Liver (tissue), 8 donors: ENCODE measurements at regions not wholly inside any gene's neighbourhood (a gene's known extent, or its start where the extent isn't known, plus 50 kb on each side); places are given as distances from the start of the nearest gene placed in this dataset.

Experiments used
- DNase-seq: peaks from one replicate; pipeline ENCODE4 v3.0.0-alpha.2; 2017; ENCODE audit warnings: low spot score
- H3K27ac ChIP-seq, 2 donors: one replicate each; pipeline ENCODE4 v1.7.0; 2013; ENCODE audit warnings: inconsistent platforms in 2 of 2, low read length in 2 of 2, control low read depth in 1 of 2, low read depth in 1 of 2, mild to moderate bottlenecking in 1 of 2
- H3K27me3 ChIP-seq, 4 donors: one replicate each; pipeline versions ENCODE4 v1.6.1 to v1.7.0; 2013; ENCODE audit warnings: low read length in 3 of 4, inconsistent platforms in 1 of 4, mild to moderate bottlenecking in 1 of 4, moderate library complexity in 1 of 4; ENCODE audit not compliant: control insufficient read depth in 4 of 4, insufficient read depth in 4 of 4
- H3K36me3 ChIP-seq, 4 donors: one replicate each; pipeline versions ENCODE4 v1.6.1 to v1.7.0; 2013; ENCODE audit warnings: low read length in 3 of 4, mild to moderate bottlenecking in 3 of 4, low read depth in 1 of 4, moderate library complexity in 1 of 4; ENCODE audit not compliant: control insufficient read depth in 4 of 4, insufficient read depth in 3 of 4
- H3K4me1 ChIP-seq, 4 donors: one replicate each; pipeline versions ENCODE4 v1.6.1 to v1.7.0; 2013; ENCODE audit warnings: low read length in 3 of 4, mild to moderate bottlenecking in 3 of 4, moderate library complexity in 1 of 4; ENCODE audit not compliant: control insufficient read depth in 4 of 4, insufficient read depth in 4 of 4
- H3K4me3 ChIP-seq, 3 donors: one replicate each; pipeline versions ENCODE4 v1.6.1 to v1.7.0; 2013; ENCODE audit warnings: low read length in 3 of 3, control low read depth in 1 of 3, low read depth in 1 of 3, mild to moderate bottlenecking in 1 of 3
- H3K9ac ChIP-seq, 2 donors: one replicate each; pipeline ENCODE4 v1.7.0; 2013; ENCODE audit warnings: low read length in 2 of 2, mild to moderate bottlenecking in 2 of 2, moderate library complexity in 2 of 2, control low read depth in 1 of 2, low read depth in 1 of 2
- H3K9me3 ChIP-seq, 4 donors: one replicate each; pipeline versions ENCODE4 v1.6.1 to v1.7.0; 2013; ENCODE audit warnings: low read length in 3 of 4; ENCODE audit not compliant: control insufficient read depth in 4 of 4
- ATF3 ChIP-seq: IDR thresholded peaks from 2 replicates; pipeline ENCODE4 v1.6.1; 2016; ENCODE audit warnings: antibody characterized with exemption
- CTCF ChIP-seq: fragments of 150-350 bp; IDR thresholded peaks from 2 replicates; pipeline ENCODE4 v1.5.1; 2017; ENCODE audit warnings: improper control_type of control experiment, low read depth, low read length; ENCODE audit not compliant: missing input control
- EGR1 ChIP-seq, 2 donors: IDR thresholded peaks; 2 replicates each; pipeline ENCODE4 v1.6.1; 2016 to 2018; ENCODE audit warnings: antibody characterized with exemption in 2 of 2, low read depth in 2 of 2
- FOXA1 ChIP-seq: IDR thresholded peaks from 2 replicates; pipeline ENCODE4 v1.6.1; 2016; ENCODE audit warnings: antibody characterized with exemption
- FOXA2 ChIP-seq: IDR thresholded peaks from 2 replicates; pipeline ENCODE4 v1.6.1; 2016; ENCODE audit warnings: antibody characterized with exemption
- GABPA ChIP-seq, 2 donors: IDR thresholded peaks in 1 of 2; conservative IDR thresholded peaks in 1 of 2; 2 replicates each; pipeline ENCODE4 v1.6.1; 2016; ENCODE audit warnings: antibody characterized with exemption in 2 of 2, mild to moderate bottlenecking in 1 of 2, moderate library complexity in 1 of 2
- HNF4A ChIP-seq, 2 donors: conservative IDR thresholded peaks; 2 replicates each; pipeline ENCODE4 v1.6.1; 2016; ENCODE audit warnings: antibody characterized with exemption in 2 of 2, mild to moderate bottlenecking in 2 of 2
- HNF4G ChIP-seq: IDR thresholded peaks from 2 replicates; pipeline ENCODE4 v1.6.1; 2016; ENCODE audit warnings: antibody characterized with exemption
- JUND ChIP-seq, 2 donors: IDR thresholded peaks; 2 replicates each; pipeline ENCODE4 v1.6.1; 2016; ENCODE audit warnings: antibody characterized with exemption in 2 of 2
- MAX ChIP-seq: IDR thresholded peaks from 2 replicates; pipeline ENCODE4 v1.6.1; 2016; ENCODE audit warnings: antibody characterized with exemption
- NR2F2 ChIP-seq: IDR thresholded peaks from 2 replicates; pipeline ENCODE4 v1.6.1; 2016; ENCODE audit warnings: antibody characterized with exemption
- RAD21 ChIP-seq, 2 donors: IDR thresholded peaks; 2 replicates each; pipeline ENCODE4 v1.6.1; 2016; ENCODE audit warnings: antibody characterized with exemption in 2 of 2, mild to moderate bottlenecking in 2 of 2
- REST ChIP-seq: IDR thresholded peaks from 2 replicates; pipeline ENCODE4 v1.6.1; 2016; ENCODE audit warnings: antibody characterized with exemption, mild to moderate bottlenecking
- RXRA ChIP-seq, 2 donors: IDR thresholded peaks; 2 replicates each; pipeline ENCODE4 v1.6.1; 2017 to 2018; ENCODE audit warnings: antibody characterized with exemption in 2 of 2, mild to moderate bottlenecking in 1 of 2
- SP1 ChIP-seq: IDR thresholded peaks from 2 replicates; pipeline ENCODE4 v1.6.1; 2018; ENCODE audit warnings: antibody characterized with exemption, mild to moderate bottlenecking
- TAF1 ChIP-seq: conservative IDR thresholded peaks from 2 replicates; pipeline ENCODE4 v1.6.1; 2016; ENCODE audit warnings: antibody characterized with exemption, mild to moderate bottlenecking
- ZBTB33 ChIP-seq: IDR thresholded peaks from 2 replicates; pipeline ENCODE4 v1.6.1; 2016; ENCODE audit warnings: antibody characterized with exemption
- WGBS: extraction: QIAGEN DNeasy Blood & Tissue Kit; methylation state at CpG from one replicate; pipeline ENCODE4 v1.1.7; 2013; 5-methylcytosine and 5-hydroxymethylcytosine counted together
- donor health status: healthy.
- donor health status: healthy.
- donor health status: healthy.
- donor health status: healthy.
- donor health status: healthy.

- DNase-seq, result no peak
- no peaks in the 10 kb centered on the region for H3K27me3 ChIP-seq
- no peaks in the 10 kb centered on the region for H3K4me1 ChIP-seq
- no peak overlapping the region for H3K27ac ChIP-seq
- H3K4me3 ChIP-seq, result no peak overlapping the region
- WGBS, result 94% methylated on average over 6 of the region's 6 CpGs
- H3K9ac ChIP-seq, result no peak overlapping the region
- no peaks in the 10 kb centered on the region for H3K36me3 ChIP-seq
- TF ChIP-seq SP1 (no peak), HNF4G (no peak), ZBTB33 (no peak), NR2F2 (no peak), HNF4A (conservative IDR thresholded peaks at IDR 0.05) (no peak), EGR1 (IDR thresholded peaks at IDR 0.05; ENCODE audit: low read depth in 2 of 2) (no peak), TAF1 (no peak), JUND (IDR thresholded peaks at IDR 0.05) (no peak), FOXA2 (no peak), CTCF (no peak)
- peaks cover 0 to 3% (median under 1%) of the 10 kb centered on the region in 4 donors for H3K9me3 ChIP-seq
These were observed 284.1 kb upstream of the PRKCQ start for GRCh38 chr10:6864142-6864541.

- DNase-seq, result no peak
- Histone ChIP-seq H3K4me1 (no peaks in the 10 kb centered on the region), H3K9me3 (peaks cover 0 to 3% (median under 1%) of the 10 kb centered on the region in 4 donors), H3K27ac (no peak overlapping the region), H3K9ac (no peak overlapping the region), H3K27me3 (no peaks in the 10 kb centered on the region), H3K36me3 (no peaks in the 10 kb centered on the region), H3K4me3 (no peak overlapping the region)
- 90% methylated on average over 1 of the region's 1 CpG for WGBS
- TF ChIP-seq ZBTB33 (no peak), RAD21 (IDR thresholded peaks at IDR 0.05) (no peak), HNF4G (no peak), GABPA (IDR thresholded peaks at IDR 0.05 in 1 of 2, conservative IDR thresholded peaks at IDR 0.05 in 1 of 2) (no peak), JUND (IDR thresholded peaks at IDR 0.05) (no peak), MAX (no peak), REST (no peak), FOXA1 (no peak), RXRA (IDR thresholded peaks at IDR 0.05) (no peak), SP1 (no peak), TAF1 (no peak), HNF4A (conservative IDR thresholded peaks at IDR 0.05) (no peak), NR2F2 (no peak), ATF3 (no peak)
These were observed 283.3 kb upstream of the PRKCQ start for GRCh38 chr10:6863381-6863780.
